Endothelial cell (in vitro differentiated cells): ENCODE measurements at regions not wholly inside any gene's neighbourhood (a gene's known extent, or its start where the extent isn't known, plus 50 kb on each side); places are given as distances from the start of the nearest gene placed in this dataset.

Experiments used
- DNase-seq: peaks from one replicate; pipeline ENCODE4 v3.0.0; 2021; ENCODE audit warnings: low spot score
- H3K27ac Mint-ChIP-seq: one replicate; pipeline ENCODE4 v1.8.0; 2021; ENCODE audit warnings: mixed read lengths, inconsistent platforms; ENCODE audit not compliant: unreplicated experiment
- H3K27me3 Mint-ChIP-seq: one replicate; pipeline ENCODE4 v1.8.0; 2021; ENCODE audit warnings: mild to moderate bottlenecking, moderate library complexity, mixed read lengths, inconsistent platforms; ENCODE audit not compliant: unreplicated experiment
- H3K36me3 Mint-ChIP-seq: one replicate; pipeline ENCODE4 v1.8.0; 2021; ENCODE audit warnings: mild to moderate bottlenecking, low read depth, mixed read lengths, inconsistent platforms; ENCODE audit not compliant: unreplicated experiment
- H3K4me1 Mint-ChIP-seq: one replicate; pipeline ENCODE4 v1.8.0; 2021; ENCODE audit warnings: mild to moderate bottlenecking, mixed read lengths, inconsistent platforms; ENCODE audit not compliant: unreplicated experiment
- H3K4me3 Mint-ChIP-seq: one replicate; pipeline ENCODE4 v1.8.0; 2021; ENCODE audit warnings: mild to moderate bottlenecking, mixed read lengths, inconsistent platforms; ENCODE audit not compliant: unreplicated experiment
- H3K9me3 Mint-ChIP-seq: one replicate; pipeline ENCODE4 v1.8.0; 2021; ENCODE audit warnings: mixed read lengths, inconsistent platforms; ENCODE audit not compliant: unreplicated experiment
- CTCF ChIP-seq: fragments of 200-600 bp; sonication (generic); IDR thresholded peaks from one replicate; pipeline ENCODE4 v1.5.0; 2021; ENCODE audit warnings: antibody characterized with exemption; ENCODE audit not compliant: unreplicated experiment

- no peak for DNase-seq
- Mint-ChIP-seq H3K4me3 (no peak overlapping the region), H3K27ac (no peak overlapping the region), H3K27me3 (peaks cover 2% of the 10 kb centered on the region), H3K9me3 (peaks cover 9% of the 10 kb centered on the region), H3K36me3 (no peaks in the 10 kb centered on the region), H3K4me1 (no peaks in the 10 kb centered on the region)
- TF ChIP-seq CTCF: no peak
Observed at GRCh38 chr2:6353669-6354068, 512.0 kb downstream of the CMPK2 start.

- Mint-ChIP-seq H3K4me1 (no peaks in the 10 kb centered on the region), H3K36me3 (no peaks in the 10 kb centered on the region), H3K4me3 (no peak overlapping the region), H3K9me3 (peaks cover 9% of the 10 kb centered on the region), H3K27me3 (peaks cover 2% of the 10 kb centered on the region), H3K27ac (no peak overlapping the region)
- DNase-seq: no peak
- no peak for TF ChIP-seq CTCF
Observed at GRCh38 chr2:6354546-6354945, 511.2 kb downstream of the CMPK2 start.

- no peak overlapping the region for H3K27ac Mint-ChIP-seq
- TF ChIP-seq CTCF: no peak
- H3K27me3 Mint-ChIP-seq: peaks cover 2% of the 10 kb centered on the region
- H3K4me3 Mint-ChIP-seq: no peak overlapping the region
- H3K36me3 Mint-ChIP-seq: no peaks in the 10 kb centered on the region
- DNase-seq: no peak
- peaks cover 9% of the 10 kb centered on the region for H3K9me3 Mint-ChIP-seq
- no peaks in the 10 kb centered on the region for H3K4me1 Mint-ChIP-seq
Observed at GRCh38 chr2:6355886-6356761, 509.6 kb downstream of the CMPK2 start.

- Mint-ChIP-seq H3K4me3 (no peak overlapping the region), H3K36me3 (no peaks in the 10 kb centered on the region), H3K9me3 (peaks cover 13% of the 10 kb centered on the region), H3K27ac (no peak overlapping the region), H3K4me1 (peaks cover 5% of the 10 kb centered on the region), H3K27me3 (no peaks in the 10 kb centered on the region)
- no peak for DNase-seq
- TF ChIP-seq CTCF: no peak
Observed at GRCh38 chr2:6358546-6358945, 507.2 kb downstream of the CMPK2 start.

GRCh38 chr2:6358985-6359384, 506.7 kb downstream of the CMPK2 start:
- Mint-ChIP-seq H3K27ac (no peak overlapping the region), H3K9me3 (peaks cover 13% of the 10 kb centered on the region)

More at GRCh38 chr2:6358985-6359384, 506.7 kb downstream of the CMPK2 start:
- Mint-ChIP-seq H3K36me3 (no peaks in the 10 kb centered on the region), H3K27me3 (no peaks in the 10 kb centered on the region), H3K4me3 (no peak overlapping the region), H3K4me1 (peaks cover 5% of the 10 kb centered on the region)
- TF ChIP-seq CTCF: no peak
- no peak for DNase-seq
